ENCODE measurements at regions not wholly inside any gene's neighbourhood (a gene's known extent, or its start where the extent isn't known, plus 50 kb on each side); places are given as distances from the start of the nearest gene placed in this dataset.
"Not testable (repeated sequence)": the region's sequence is repeated elsewhere in the genome, so short reads cannot be mapped to it uniquely, and the experiment has no call there.

GRCh38 chr10:47166808-47167581 lies 133.0 kb upstream of the GDF10 start:
- not testable (repeated sequence) for TF ChIP-seq CTCF, POLR2A (IDR thresholded peaks at IDR 0.05)
- peak in 2 of 4 donors; percentile 24 to 44 for TF ChIP-seq POLR2AphosphoS5 (IDR thresholded peaks at IDR 0.05)

All from sigmoid colon (tissue), 4 donors.